ENCODE measurements at regions not wholly inside any gene's neighbourhood (a gene's known extent, or its start where the extent isn't known, plus 50 kb on each side); places are given as distances from the start of the nearest gene placed in this dataset.

GRCh38 chrX:7385131-7385530 lies 237.2 kb upstream of the PUDP start:
- no peaks in the 10 kb centered on the region for H3K27me3 ChIP-seq (ENCODE audit: control insufficient read depth, insufficient read depth, low read length)
- H3K27ac ChIP-seq (ENCODE audit: low read depth in 2 of 2, low read length in 2 of 2), result no peak overlapping the region
- no peaks in the 10 kb centered on the region for H3K9me3 ChIP-seq (ENCODE audit: control insufficient read depth in 2 of 3, insufficient read depth in 1 of 3, low read length in 3 of 3)
- DNase-seq (no peak), FAIRE-seq (no peak)
- H3K9ac ChIP-seq (ENCODE audit: low read length in 3 of 3), result no peak overlapping the region
- H3K4me1 ChIP-seq (ENCODE audit: control insufficient read depth in 2 of 3, insufficient read depth in 2 of 3, low read depth in 1 of 3, low read length in 3 of 3), result no peaks in the 10 kb centered on the region
- intact Hi-C loops (cut with DNase I), result no loop called here
- H3K4me3 ChIP-seq (ENCODE audit: low read length in 3 of 3), result no peak overlapping the region
- no peaks in the 10 kb centered on the region for H3K36me3 ChIP-seq (ENCODE audit: control insufficient read depth in 2 of 3, insufficient read depth in 3 of 3, low read length in 3 of 3)
- no peak for TF ChIP-seq CTCF (IDR thresholded peaks at IDR 0.05; ENCODE audit: borderline replicate concordance, extremely low read depth, insufficient read depth)

GRCh38 chrX:7378406-7378805 lies 230.5 kb upstream of the PUDP start:
- intact Hi-C loops (cut with DNase I), result no loop called here
- FAIRE-seq, result no peak
- peaks cover 0 to 8% (median 0%) of the 10 kb centered on the region in 3 donors for H3K9me3 ChIP-seq (ENCODE audit: control insufficient read depth in 2 of 3, insufficient read depth in 1 of 3, low read length in 3 of 3)
- H3K9ac ChIP-seq (ENCODE audit: low read length in 3 of 3), result no peak overlapping the region
- H3K27ac ChIP-seq (ENCODE audit: low read depth in 2 of 2, low read length in 2 of 2), result no peak overlapping the region
- DNase-seq, result no peak
- no peak overlapping the region for H3K4me3 ChIP-seq (ENCODE audit: low read length in 3 of 3)
- TF ChIP-seq CTCF (IDR thresholded peaks at IDR 0.05; ENCODE audit: borderline replicate concordance, extremely low read depth, insufficient read depth), result no peak
- H3K27me3 ChIP-seq (ENCODE audit: control insufficient read depth, insufficient read depth, low read length), result no peaks in the 10 kb centered on the region
- no peaks in the 10 kb centered on the region for H3K4me1 ChIP-seq (ENCODE audit: control insufficient read depth in 2 of 3, insufficient read depth in 2 of 3, low read depth in 1 of 3, low read length in 3 of 3)
- H3K36me3 ChIP-seq (ENCODE audit: control insufficient read depth in 2 of 3, insufficient read depth in 3 of 3, low read length in 3 of 3), result no peaks in the 10 kb centered on the region

- Histone ChIP-seq H3K9ac (ENCODE audit: low read length in 3 of 3) (no peak overlapping the region), H3K4me3 (ENCODE audit: low read length in 3 of 3) (no peak overlapping the region), H3K36me3 (ENCODE audit: control insufficient read depth in 2 of 3, insufficient read depth in 3 of 3, low read length in 3 of 3) (no peaks in the 10 kb centered on the region), H3K9me3 (ENCODE audit: control insufficient read depth in 2 of 3, insufficient read depth in 1 of 3, low read length in 3 of 3) (peaks cover 0 to 12% (median 0%) of the 10 kb centered on the region in 3 donors), H3K4me1 (ENCODE audit: control insufficient read depth in 2 of 3, insufficient read depth in 2 of 3, low read depth in 1 of 3, low read length in 3 of 3) (no peaks in the 10 kb centered on the region), H3K27ac (ENCODE audit: low read depth in 2 of 2, low read length in 2 of 2) (no peak overlapping the region), H3K27me3 (ENCODE audit: control insufficient read depth, insufficient read depth, low read length) (no peaks in the 10 kb centered on the region)
- TF ChIP-seq CTCF (IDR thresholded peaks at IDR 0.05; ENCODE audit: borderline replicate concordance, extremely low read depth, insufficient read depth), result no peak
- DNase-seq (no peak), FAIRE-seq (no peak)
- intact Hi-C loops (cut with DNase I), result no loop called here
These were observed 225.0 kb upstream of the PUDP start for GRCh38 chrX:7372825-7373525.

DNA sequence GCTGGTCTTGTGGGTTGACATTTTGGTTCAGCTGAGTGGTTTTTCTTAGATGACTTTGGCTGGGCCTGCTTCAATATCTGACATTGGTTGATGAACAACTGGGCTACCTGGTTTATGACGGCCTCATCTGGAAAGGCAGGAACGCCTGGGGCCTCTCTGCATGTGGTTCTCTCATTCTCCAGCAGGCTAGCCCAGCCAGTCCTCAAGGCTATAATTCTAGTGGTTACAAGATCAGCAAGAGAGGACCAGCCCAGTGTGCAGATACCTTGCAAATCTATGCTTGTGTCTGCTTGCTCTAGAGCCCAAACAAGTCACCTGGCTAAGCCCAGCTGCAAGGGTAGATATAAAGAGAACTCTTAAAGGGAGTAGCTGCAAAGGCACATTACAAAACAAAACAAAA lies 214.2 kb upstream of the PUDP start:
- Histone ChIP-seq H3K4me1 (ENCODE audit: control insufficient read depth in 2 of 3, insufficient read depth in 2 of 3, low read depth in 1 of 3, low read length in 3 of 3) (no peaks in the 10 kb centered on the region), H3K27ac (ENCODE audit: low read depth in 2 of 2, low read length in 2 of 2) (no peak overlapping the region), H3K27me3 (ENCODE audit: control insufficient read depth, insufficient read depth, low read length) (peaks cover 3% of the 10 kb centered on the region), H3K36me3 (ENCODE audit: control insufficient read depth in 2 of 3, insufficient read depth in 3 of 3, low read length in 3 of 3) (no peaks in the 10 kb centered on the region), H3K4me3 (ENCODE audit: low read length in 3 of 3) (no peak overlapping the region), H3K9ac (ENCODE audit: low read length in 3 of 3) (no peak overlapping the region), H3K9me3 (ENCODE audit: control insufficient read depth in 2 of 3, insufficient read depth in 1 of 3, low read length in 3 of 3) (no peaks in the 10 kb centered on the region)
- FAIRE-seq (no peak), DNase-seq (no peak)
- intact Hi-C loops (cut with DNase I), result no loop called here
- TF ChIP-seq CTCF (IDR thresholded peaks at IDR 0.05; ENCODE audit: borderline replicate concordance, extremely low read depth, insufficient read depth), result no peak
